H1 (cell line): ENCODE measurements at regions not wholly inside any gene's neighbourhood (a gene's known extent, or its start where the extent isn't known, plus 50 kb on each side); places are given as distances from the start of the nearest gene placed in this dataset.

Experiments used
- CTCF ChIP-seq, 3 experiments: IDR thresholded peaks; 1 replicate in 2 of 3; 2 replicates in 1 of 3; pipeline versions ENCODE4 v1.5.1 to v1.6.1; 2011; ENCODE audit warnings: low read length in 3 of 3, mild to moderate bottlenecking in 3 of 3, inconsistent platforms in 2 of 3, low read depth in 1 of 3, moderate library complexity in 1 of 3; ENCODE audit not compliant: insufficient read depth in 1 of 3; ENCODE audit errors: control extremely low read depth in 1 of 3
- NRF1 ChIP-seq: IDR thresholded peaks from 2 replicates; pipeline ENCODE4 v1.6.1; 2011; ENCODE audit warnings: mild to moderate bottlenecking, low read depth, low read length, improper control_type of control experiment
- SP2 ChIP-seq: IDR thresholded peaks from 2 replicates; pipeline ENCODE4 v1.6.1; 2012; ENCODE audit warnings: mild to moderate bottlenecking, low read length, inconsistent platforms

GRCh38 chr18:5720132-5720531, 175.2 kb downstream of the TMEM200C start (continued):
- TF ChIP-seq CTCF (IDR thresholded peaks at IDR 0.05; ENCODE audit: control extremely low read depth in 1 of 3, insufficient read depth in 1 of 3, low read depth in 1 of 3, low read length in 3 of 3) (no peak), SP2 (no peak), NRF1 (no peak)
